Upper lobe of left lung (tissue), 6 donors: ENCODE measurements at regions not wholly inside any gene's neighbourhood (a gene's known extent, or its start where the extent isn't known, plus 50 kb on each side); places are given as distances from the start of the nearest gene placed in this dataset.

Source experiments
- ATAC-seq, 2 donors: fragments of 200-7000 bp; cut with Tn5 transposase; one replicate each; pipeline ENCODE4 v1.9.1; 2022; ENCODE audit warnings: mild to moderate bottlenecking in 2 of 2, moderate library complexity in 2 of 2; ENCODE audit not compliant: low FRiP score in 2 of 2
- DNase-seq, 2 donors: peaks; one replicate each; pipeline ENCODE4 v3.0.0-alpha.2; 2019 to 2020
- H3K27ac ChIP-seq, 4 donors: fragments of 200-600 bp; sonication (generic); one replicate each; pipeline ENCODE4 v1.5.1; 2016 to 2019
- H3K27me3 ChIP-seq, 4 donors: fragments of 200-600 bp; sonication (generic); one replicate each; pipeline ENCODE4 v1.5.1; 2017 to 2019
- H3K36me3 ChIP-seq, 4 donors: fragments of 200-600 bp; sonication (generic); one replicate each; pipeline ENCODE4 v1.5.1; 2016 to 2019
- H3K4me1 ChIP-seq, 4 donors: fragments of 200-600 bp; sonication (generic); one replicate each; pipeline ENCODE4 v1.5.1; 2018 to 2019
- H3K4me3 ChIP-seq, 4 donors: fragments of 200-600 bp; sonication (generic); one replicate each; pipeline ENCODE4 v1.5.1; 2017 to 2019; ENCODE audit warnings: mild to moderate bottlenecking in 2 of 4, moderate library complexity in 1 of 4
- H3K9me3 ChIP-seq, 4 donors: fragments of 200-600 bp; sonication (generic); one replicate each; pipeline ENCODE4 v1.5.1; 2018 to 2019
- CTCF ChIP-seq, 6 experiments: fragments of 450-650 bp in 4 of 6; fragments of 200-600 bp in 2 of 6; sonication (generic) in 2 of 6; IDR thresholded peaks; one replicate each; pipeline ENCODE4 v1.5.1; 2016 to 2019; ENCODE audit warnings: antibody characterized with exemption in 6 of 6
- EP300 ChIP-seq, 4 donors: sonication (generic); formaldehyde crosslinking; IDR thresholded peaks; one replicate each; pipeline ENCODE4 v1.5.1; 2017; ENCODE audit warnings: antibody characterized with exemption in 4 of 4, control low read depth in 2 of 4
- POLR2A ChIP-seq, 4 donors: fragments of 450-650 bp; IDR thresholded peaks; one replicate each; pipeline ENCODE4 v1.5.1; 2016 to 2017; ENCODE audit warnings: antibody characterized with exemption in 4 of 4, mild to moderate bottlenecking in 2 of 4
- POLR2AphosphoS5 ChIP-seq, 2 donors: sonication (generic); formaldehyde crosslinking; IDR thresholded peaks; one replicate each; pipeline ENCODE4 v1.5.1; 2017; ENCODE audit warnings: antibody characterized with exemption in 2 of 2
- WGBS, 2 donors: methylation state at CpG; one replicate each; pipeline ENCODE4 v1.1.5; 2017 to 2018; 5-methylcytosine and 5-hydroxymethylcytosine counted together
- donor health status: DM: no; HTN: no; CAD: no; lungs with moderate emphysema.
- donor health status: DM: no; HTN: yes; CAD: no; lungs with severe emphysema.

- ATAC-seq (no peak), DNase-seq (no peak)
- H3K4me1 ChIP-seq = no peaks in the 10 kb centered on the region
- TF ChIP-seq CTCF (IDR thresholded peaks at IDR 0.05) (no peak), EP300 (IDR thresholded peaks at IDR 0.05) (no peak), POLR2A (IDR thresholded peaks at IDR 0.05) (no peak), POLR2AphosphoS5 (IDR thresholded peaks at IDR 0.05) (no peak)
- H3K36me3 ChIP-seq = no peaks in the 10 kb centered on the region
- no peaks in the 10 kb centered on the region for H3K27me3 ChIP-seq
- no peaks in the 10 kb centered on the region for H3K9me3 ChIP-seq
- no peak overlapping the region for H3K4me3 ChIP-seq
- H3K27ac ChIP-seq = no peak overlapping the region
Observed at GRCh38 chr2:225893151-225893550, 493.6 kb downstream of the NYAP2 start.

- no peaks in the 10 kb centered on the region for H3K36me3 ChIP-seq
- no peak overlapping the region for H3K4me3 ChIP-seq
- H3K27me3 ChIP-seq = no peaks in the 10 kb centered on the region
- TF ChIP-seq POLR2AphosphoS5 (IDR thresholded peaks at IDR 0.05) (no peak), EP300 (IDR thresholded peaks at IDR 0.05) (no peak), POLR2A (IDR thresholded peaks at IDR 0.05) (no peak), CTCF (IDR thresholded peaks at IDR 0.05) (no peak)
- H3K4me1 ChIP-seq = no peaks in the 10 kb centered on the region
- ATAC-seq = no peak
- no peak overlapping the region for H3K27ac ChIP-seq
- no peaks in the 10 kb centered on the region for H3K9me3 ChIP-seq
- DNase-seq = no peak
- 72 to 88% methylated on average over 1 of the region's 1 CpG for WGBS, 2 donors
Observed at GRCh38 chr2:225891771-225892170, 492.3 kb downstream of the NYAP2 start.

GRCh38 chr2:225891013-225891412, 491.5 kb downstream of the NYAP2 start:
- no peak overlapping the region for H3K4me3 ChIP-seq
- H3K27ac ChIP-seq = no peak overlapping the region
- H3K27me3 ChIP-seq = no peaks in the 10 kb centered on the region
- DNase-seq = no peak
- no peaks in the 10 kb centered on the region for H3K9me3 ChIP-seq
- H3K36me3 ChIP-seq = no peaks in the 10 kb centered on the region
- H3K4me1 ChIP-seq = no peaks in the 10 kb centered on the region
- TF ChIP-seq POLR2A (IDR thresholded peaks at IDR 0.05) (no peak), EP300 (IDR thresholded peaks at IDR 0.05) (no peak), CTCF (IDR thresholded peaks at IDR 0.05) (no peak), POLR2AphosphoS5 (IDR thresholded peaks at IDR 0.05) (no peak)
- ATAC-seq = no peak
- 88 to 93% methylated on average over 2 of the region's 2 CpGs for WGBS, 2 donors

GRCh38 chr2:225889452-225889851, 489.9 kb downstream of the NYAP2 start:
- Histone ChIP-seq H3K36me3 (no peaks in the 10 kb centered on the region), H3K9me3 (no peaks in the 10 kb centered on the region), H3K4me3 (no peak overlapping the region), H3K27me3 (no peaks in the 10 kb centered on the region), H3K4me1 (no peaks in the 10 kb centered on the region), H3K27ac (no peak overlapping the region)
- ATAC-seq = peak in 1 of 2 donors; percentile 71
- 0 to 8% methylated on average over 1 of the region's 1 CpG for WGBS, 2 donors
- no peak for DNase-seq
- TF ChIP-seq POLR2AphosphoS5 (IDR thresholded peaks at IDR 0.05) (no peak), CTCF (IDR thresholded peaks at IDR 0.05) (peak; percentile 47 to 78 (median 68)), POLR2A (IDR thresholded peaks at IDR 0.05) (no peak), EP300 (IDR thresholded peaks at IDR 0.05) (no peak)

- H3K27me3 ChIP-seq = no peaks in the 10 kb centered on the region
- ATAC-seq = no peak
- no peaks in the 10 kb centered on the region for H3K4me1 ChIP-seq
- TF ChIP-seq POLR2AphosphoS5 (IDR thresholded peaks at IDR 0.05) = no peak
- TF ChIP-seq POLR2A (IDR thresholded peaks at IDR 0.05) = no peak
- TF ChIP-seq EP300 (IDR thresholded peaks at IDR 0.05) = no peak
- DNase-seq = no peak
- no peaks in the 10 kb centered on the region for H3K36me3 ChIP-seq
- H3K9me3 ChIP-seq = no peaks in the 10 kb centered on the region
- H3K4me3 ChIP-seq = no peak overlapping the region
- H3K27ac ChIP-seq = no peak overlapping the region
- WGBS, 2 donors = 70 to 72% methylated on average over 5 of the region's 5 CpGs
Observed at GRCh38 chr2:225867071-225867470, 467.6 kb downstream of the NYAP2 start.
